HEK293 (cell line): ENCODE measurements at regions not wholly inside any gene's neighbourhood (a gene's known extent, or its start where the extent isn't known, plus 50 kb on each side); places are given as distances from the start of the nearest gene placed in this dataset.

Experiments
- CTCF ChIA-PET: fragments of 350-600 bp; formaldehyde crosslinking; extraction: SDS; loops from one replicate; lab custom pipeline; 2021; ENCODE audit warnings: antibody characterized with exemption; lab: Yijun Ruan, JAX
- POLR2A ChIA-PET: fragments of 300-600 bp; formaldehyde crosslinking; extraction: SDS; loops from one replicate; lab custom pipeline; 2020; ENCODE audit warnings: antibody characterized with exemption, inconsistent platforms; lab: Yijun Ruan, JAX
- H3K27ac ChIP-seq: fragments of 200-500 bp; sonication (Bioruptor generic); 2 replicates; pipeline ENCODE4 v1.5.1; 2014; ENCODE audit warnings: low read depth, low read length, control low read depth, inconsistent platforms; ENCODE audit errors: extremely low read depth
- H3K36me3 ChIP-seq, 2 experiments: fragments of 200-500 bp in 1 of 2; sonication (Bioruptor generic) in 1 of 2; 1 replicate in 1 of 2; 2 replicates in 1 of 2; pipeline ENCODE4 v1.5.1; 2014 to 2017; ENCODE audit warnings: inconsistent platforms in 2 of 2, low read length in 2 of 2; ENCODE audit not compliant: control insufficient read depth in 2 of 2, insufficient read depth in 1 of 2
- H3K4me1 ChIP-seq: fragments of 200-500 bp; sonication (Bioruptor generic); 2 replicates; pipeline ENCODE4 v1.5.1; 2014; ENCODE audit warnings: mild to moderate bottlenecking, low read length, inconsistent platforms; ENCODE audit not compliant: control insufficient read depth, insufficient read depth
- H3K4me3 ChIP-seq: 2 replicates; pipeline ENCODE4 v1.5.1; 2011; ENCODE audit warnings: low read depth, mild to moderate bottlenecking, control low read depth, low read length, moderate library complexity
- H3K9me3 ChIP-seq: fragments of 200-500 bp; sonication (Bioruptor generic); 2 replicates; pipeline ENCODE4 v1.5.1; 2014; ENCODE audit warnings: low read depth, low read length, inconsistent platforms; ENCODE audit not compliant: control insufficient read depth, insufficient read depth
- BCL6B ChIP-seq: fragments of 450-650 bp; formaldehyde crosslinking; IDR thresholded peaks from 2 replicates; pipeline ENCODE4 v1.5.1; 2017; ENCODE audit warnings: missing biosample characterization, missing genetic modification characterization
- EGR2 ChIP-seq: fragments of 450-650 bp; formaldehyde crosslinking; IDR thresholded peaks from 2 replicates; pipeline ENCODE4 v1.5.1; 2016; ENCODE audit warnings: low read depth, missing biosample characterization, missing genetic modification characterization
- HOXA7 ChIP-seq: sonication (generic); formaldehyde crosslinking; IDR thresholded peaks from 2 replicates; pipeline ENCODE4 v1.8.1; 2022; ENCODE audit warnings: missing genetic modification reagents, borderline replicate concordance
- KLF10 ChIP-seq: fragments of 450-650 bp; IDR thresholded peaks from 2 replicates; pipeline ENCODE4 v1.5.1; 2018; ENCODE audit warnings: missing biosample characterization, mild to moderate bottlenecking, missing genetic modification characterization
- REPIN1 ChIP-seq: fragments of 450-650 bp; formaldehyde crosslinking; IDR thresholded peaks from 2 replicates; pipeline ENCODE4 v1.5.1; 2017; ENCODE audit warnings: missing biosample characterization, missing genetic modification characterization, low read depth
- ZBTB11 ChIP-seq: fragments of 450-650 bp; formaldehyde crosslinking; conservative IDR thresholded peaks from 2 replicates; pipeline ENCODE4 v1.5.1; 2016; ENCODE audit warnings: low read depth, missing biosample characterization, missing genetic modification characterization
- ZBTB17 ChIP-seq: fragments of 450-650 bp; formaldehyde crosslinking; IDR thresholded peaks from 2 replicates; pipeline ENCODE4 v1.5.1; 2016; ENCODE audit warnings: missing biosample characterization, missing genetic modification characterization
- ZFP3 ChIP-seq: fragments of 450-650 bp; formaldehyde crosslinking; IDR thresholded peaks from 2 replicates; pipeline ENCODE4 v1.5.1; 2016; ENCODE audit warnings: low read depth, missing biosample characterization, missing genetic modification characterization
- ZFP37 ChIP-seq: fragments of 450-650 bp; formaldehyde crosslinking; IDR thresholded peaks from 2 replicates; pipeline ENCODE4 v1.5.1; 2016; ENCODE audit warnings: missing biosample characterization, missing genetic modification characterization
- ZNF10 ChIP-seq: fragments of 450-650 bp; formaldehyde crosslinking; IDR thresholded peaks from 2 replicates; pipeline ENCODE4 v1.5.1; 2017; ENCODE audit warnings: missing biosample characterization, missing genetic modification characterization
- ZNF19 ChIP-seq: fragments of 450-650 bp; formaldehyde crosslinking; IDR thresholded peaks from 2 replicates; pipeline ENCODE4; 2016; ENCODE audit warnings: missing biosample characterization, missing genetic modification characterization, low read depth
- ZNF292 ChIP-seq: fragments of 450-650 bp; formaldehyde crosslinking; IDR thresholded peaks from 2 replicates; pipeline ENCODE4 v1.5.1; 2016; ENCODE audit warnings: low read depth, missing biosample characterization, missing genetic modification characterization, borderline replicate concordance
- ZNF341 ChIP-seq: fragments of 450-650 bp; formaldehyde crosslinking; IDR thresholded peaks from 2 replicates; pipeline ENCODE4; 2016; ENCODE audit warnings: low read depth, missing biosample characterization, missing genetic modification characterization
- ZNF354C ChIP-seq: fragments of 450-650 bp; formaldehyde crosslinking; IDR thresholded peaks from 2 replicates; pipeline ENCODE4 v1.5.1; 2016; ENCODE audit warnings: missing biosample characterization, missing genetic modification characterization, low read depth, borderline replicate concordance
- ZNF391 ChIP-seq: fragments of 450-650 bp; formaldehyde crosslinking; IDR thresholded peaks from 2 replicates; pipeline ENCODE4 v1.5.1; 2016; ENCODE audit warnings: low read depth, missing biosample characterization, missing genetic modification characterization, borderline replicate concordance
- ZNF426 ChIP-seq: fragments of 450-650 bp; formaldehyde crosslinking; IDR thresholded peaks from 2 replicates; pipeline ENCODE4 v1.5.1; 2017; ENCODE audit warnings: missing biosample characterization, missing genetic modification characterization, mild to moderate bottlenecking, inconsistent platforms, moderate library complexity
- ZNF449 ChIP-seq: fragments of 450-650 bp; formaldehyde crosslinking; IDR thresholded peaks from 2 replicates; pipeline ENCODE4 v1.5.1; 2017; ENCODE audit warnings: missing biosample characterization, mild to moderate bottlenecking, missing genetic modification characterization, moderate library complexity
- ZNF510 ChIP-seq: fragments of 450-650 bp; formaldehyde crosslinking; IDR thresholded peaks from 2 replicates; pipeline ENCODE4 v1.5.1; 2018; ENCODE audit warnings: mild to moderate bottlenecking, missing genetic modification characterization, missing biosample characterization; ENCODE audit not compliant: insufficient replicate concordance
- ZNF629 ChIP-seq: fragments of 450-650 bp; formaldehyde crosslinking; IDR thresholded peaks from 2 replicates; pipeline ENCODE4 v1.5.1; 2017; ENCODE audit warnings: missing biosample characterization, missing genetic modification characterization
- ZNF639 ChIP-seq: fragments of 450-650 bp; formaldehyde crosslinking; IDR thresholded peaks from 2 replicates; pipeline ENCODE4 v1.5.1; 2016; ENCODE audit warnings: missing biosample characterization, missing genetic modification characterization
- ZNF692 ChIP-seq: fragments of 450-650 bp; formaldehyde crosslinking; IDR thresholded peaks from 2 replicates; pipeline ENCODE4 v1.5.1; 2016; ENCODE audit warnings: missing biosample characterization, missing genetic modification characterization
- ZNF701 ChIP-seq: fragments of 450-650 bp; formaldehyde crosslinking; IDR thresholded peaks from 2 replicates; pipeline ENCODE4 v1.5.1; 2016; ENCODE audit warnings: missing biosample characterization, missing genetic modification characterization
- ZNF76 ChIP-seq: fragments of 450-650 bp; formaldehyde crosslinking; IDR thresholded peaks from 2 replicates; pipeline ENCODE4; 2016; ENCODE audit warnings: low read depth, missing biosample characterization, missing genetic modification characterization, borderline replicate concordance
- ZSCAN5A ChIP-seq: fragments of 450-650 bp; formaldehyde crosslinking; IDR thresholded peaks from 2 replicates; pipeline ENCODE4 v1.5.1; 2016; ENCODE audit warnings: missing biosample characterization, missing genetic modification characterization

GRCh38 chr7:46661431-46661830, 740.4 kb upstream of the IGFBP3 start:
- Histone ChIP-seq H3K4me1 (no peaks in the 10 kb centered on the region), H3K27ac (no peak overlapping the region), H3K4me3 (no peak overlapping the region), H3K36me3 (no peaks in the 10 kb centered on the region)
- CTCF ChIA-PET: no interaction called here
- POLR2A ChIA-PET: interaction anchor here (0.6 kb wide), 1 partner anchor 19 kb away, joined by 3 read pairs; no protein-coding TSS in a partner anchor
- TF ChIP-seq ZNF692 (tag by site-specific recombination) (no peak), KLF10 (tag by site-specific recombination) (no peak), ZNF354C (no peak), ZNF426 (tag by site-specific recombination) (no peak), ZNF10 (tag by site-specific recombination) (no peak), REPIN1 (tag by site-specific recombination) (no peak), ZFP3 (tag by site-specific recombination) (no peak), BCL6B (tag by site-specific recombination) (no peak), ZNF639 (tag by site-specific recombination) (no peak), ZNF510 (tag by site-specific recombination) (no peak), EGR2 (tag by site-specific recombination) (no peak), ZFP37 (no peak), ZNF629 (no peak)
- TF ChIP-seq, all 188 proteins: peak for 0
- H3K9me3 ChIP-seq: no peaks in the 10 kb centered on the region

GRCh38 chr7:46660402-46660980, 739.4 kb upstream of the IGFBP3 start:
- H3K4me3 ChIP-seq: no peak overlapping the region
- TF ChIP-seq ZNF292 (tag by site-specific recombination): no peak
- TF ChIP-seq ZNF76 (tag by site-specific recombination): no peak
- no peak for TF ChIP-seq REPIN1 (tag by site-specific recombination)
- TF ChIP-seq ZNF341 (tag by site-specific recombination): no peak
- TF ChIP-seq ZNF701 (tag by site-specific recombination): no peak
- TF ChIP-seq ZBTB17: no peak
- no peak for TF ChIP-seq ZNF449 (tag by site-specific recombination)
- TF ChIP-seq ZSCAN5A: no peak
- TF ChIP-seq ZNF19 (tag by site-specific recombination): no peak
- no peak for TF ChIP-seq HOXA7 (CRISPR knock-in tag)
- no peak for TF ChIP-seq ZNF391 (tag by site-specific recombination)
- TF ChIP-seq ZBTB11 (tag by site-specific recombination): no peak
- TF ChIP-seq, all 188 proteins: peak for 0
- Histone ChIP-seq H3K9me3 (no peaks in the 10 kb centered on the region), H3K27ac (no peak overlapping the region), H3K36me3 (no peaks in the 10 kb centered on the region), H3K4me1 (no peaks in the 10 kb centered on the region)
- ChIA-PET CTCF (interaction anchor here (0.5 kb wide), 1 partner anchor 1951 kb away, joined by 3 read pairs; no protein-coding TSS in a partner anchor), POLR2A (interaction anchor here (0.6 kb wide), 1 partner anchor 18 kb away, joined by 3 read pairs; no protein-coding TSS in a partner anchor)
